ENCODE measurements at regions not wholly inside any gene's neighbourhood (a gene's known extent, or its start where the extent isn't known, plus 50 kb on each side); places are given as distances from the start of the nearest gene placed in this dataset.

- TF ChIP-seq KAT2B (IDR thresholded peaks at IDR 0.05; ENCODE audit: low read depth, low read length) = no peak
- TF ChIP-seq NELFE (IDR thresholded peaks at IDR 0.05; ENCODE audit: insufficient read depth, insufficient read length) = no peak
- no peak for TF ChIP-seq SMARCC2 (IDR thresholded peaks at IDR 0.05; ENCODE audit: low read depth)
- TF ChIP-seq PHB2 (IDR thresholded peaks at IDR 0.05; ENCODE audit: low read depth) = no peak
- TF ChIP-seq CBX5 (IDR thresholded peaks at IDR 0.05; ENCODE audit: borderline replicate concordance, low read depth) = no peak
Observed at GRCh38 chr3:24828551-24828950, 333.9 kb upstream of the THRB start (continued).

- CTCF ChIA-PET (ENCODE audit: low intra/inter-chr PET ratio) = interaction anchor here (0.6 kb wide), 1 partner anchor 277 kb away, joined by 4 read pairs; no protein-coding TSS in a partner anchor
- no peak overlapping the region for H2AFZ ChIP-seq (ENCODE audit: low read depth, low read length)
- no peaks in the 10 kb centered on the region for H3K9me1 ChIP-seq (ENCODE audit: control insufficient read depth, insufficient read depth, low read length)
- H3K79me2 ChIP-seq (ENCODE audit: control insufficient read depth, insufficient read depth, low read length) = no peaks in the 10 kb centered on the region
- intact Hi-C loops (cut with micrococcal nuclease) (no loop called here), in situ Hi-C loops (cut with MboI) (no loop called here)
- H3K9me3 ChIP-seq (replicated peaks; ENCODE audit: control insufficient read depth, insufficient read depth, low read depth, low read length) = no peaks in the 10 kb centered on the region
- H3K27me3 ChIP-seq (ENCODE audit: control insufficient read depth in 2 of 2, insufficient read depth in 2 of 2, low read length in 2 of 2) = peaks cover 0 to 13% of the 10 kb centered on the region in 2 experiments; a peak in 2 of 5 replicates
- H3K4me3 ChIP-seq = no peak overlapping the region
- ATAC-seq (peak; percentile 77), FAIRE-seq (no peak), DNase-seq (ENCODE audit: extremely low read depth in 1 of 4, low spot score in 3 of 4) (peak in 3 of 4 experiments; percentile 24 to 55 (median 48))
- H3K4me2 ChIP-seq (ENCODE audit: insufficient read depth, low read length) = no peak overlapping the region
- no peaks in the 10 kb centered on the region for H4K20me1 ChIP-seq (replicated peaks; ENCODE audit: control insufficient read depth, insufficient read depth, low read length)
- no peak overlapping the region for H3K9ac ChIP-seq (ENCODE audit: insufficient read depth in 1 of 2, low read depth in 2 of 2, low read length in 2 of 2)
- peaks cover 0 to 12% of the 10 kb centered on the region in 2 experiments; a peak in 2 of 5 replicates for H3K4me1 ChIP-seq (replicated peaks in 1 of 2; ENCODE audit: control insufficient read depth in 2 of 2, insufficient read depth in 2 of 2, low read length in 2 of 2)
- no peaks in the 10 kb centered on the region for H3K36me3 ChIP-seq (ENCODE audit: control insufficient read depth, insufficient read depth, low read length)
- WGBS (ENCODE audit: insufficient coverage, low coverage, missing lambda C conversion rate) = 22% methylated on average over 24 of the region's 51 CpGs
- H3K27ac ChIP-seq (ENCODE audit: extremely low read depth, low read depth, low read length) = no peak overlapping the region
- POLR2A ChIA-PET = interaction anchor here (0.6 kb wide), 2 partner anchors 51 to 451 kb away, joined by 3 read pairs; no protein-coding TSS in a partner anchor
- no TSS peak for BruUV-seq (replicated peaks)
- TF ChIP-seq HNRNPLL (IDR thresholded peaks at IDR 0.05; ENCODE audit: low read depth, low read length, poor library complexity, severe bottlenecking) (no peak), CTBP1 (IDR thresholded peaks at IDR 0.05; ENCODE audit: borderline replicate concordance) (no peak)
Observed at GRCh38 chr3:24829011-24829581, 334.4 kb upstream of the THRB start.

All from K562 (cell line).